GM10266 (cell line): ENCODE measurements at regions not wholly inside any gene's neighbourhood (a gene's known extent, or its start where the extent isn't known, plus 50 kb on each side); places are given as distances from the start of the nearest gene placed in this dataset.

Source experiments
- DNase-seq: peaks from one replicate; pipeline ENCODE4 v3.0.0; 2012; ENCODE audit errors: extremely low spot score
- CTCF ChIP-seq: IDR thresholded peaks from 2 replicates; pipeline ENCODE4 v1.5.1; 2012; ENCODE audit warnings: mild to moderate bottlenecking, low read depth; ENCODE audit not compliant: control insufficient read depth, insufficient read depth; ENCODE audit errors: missing control alignments

- DNase-seq: no peak
- TF ChIP-seq CTCF: no peak
These were observed 111.2 kb upstream of the KIF5B start for GRCh38 chr10:32167450-32167849.

- DNase-seq: no peak
- TF ChIP-seq CTCF: no peak
These were observed 110.1 kb upstream of the KIF5B start for GRCh38 chr10:32166365-32166764.

GRCh38 chr10:32163762-32164148 is 107.5 kb upstream of the KIF5B start:
- no peak for DNase-seq
- TF ChIP-seq CTCF: no peak

GRCh38 chr10:32163071-32163761 is 107.0 kb upstream of the KIF5B start:
- TF ChIP-seq CTCF: no peak
- DNase-seq: no peak

- no peak for DNase-seq
- TF ChIP-seq CTCF: no peak
These were observed 105.4 kb upstream of the KIF5B start for GRCh38 chr10:32161586-32161985.

- no peak for DNase-seq
- no peak for TF ChIP-seq CTCF
These were observed 104.6 kb upstream of the KIF5B start for GRCh38 chr10:32160864-32161263.

- DNase-seq: no peak
- TF ChIP-seq CTCF: no peak
These were observed 103.0 kb upstream of the KIF5B start for GRCh38 chr10:32159264-32159663.
